Neural progenitor cell (in vitro differentiated cells): ENCODE measurements at regions not wholly inside any gene's neighbourhood (a gene's known extent, or its start where the extent isn't known, plus 50 kb on each side); places are given as distances from the start of the nearest gene placed in this dataset.
A peak's percentile ranks its signal among the peaks of the same experiment; 100 is the strongest.

ENCODE experiments used
- DNase-seq: peaks from one replicate; pipeline ENCODE4 v3.0.0-alpha.2; 2016; ENCODE audit warnings: low spot score
- H2AFZ ChIP-seq: fragments of 200-600 bp; sonication (generic); replicated peaks from 2 replicates; pipeline ENCODE4 v1.6.1; 2016; ENCODE audit warnings: antibody characterized with exemption
- H3F3A ChIP-seq: fragments of 200-600 bp; sonication (generic); 2 replicates; pipeline ENCODE4 v1.6.1; 2016; ENCODE audit warnings: antibody characterized with exemption, low read depth
- H3K27ac ChIP-seq: fragments of 200-600 bp; sonication (generic); 2 replicates; pipeline ENCODE4 v1.5.1; 2016; ENCODE audit warnings: mild to moderate bottlenecking
- H3K27me3 ChIP-seq: fragments of 200-600 bp; sonication (generic); 2 replicates; pipeline ENCODE4 v1.6.1; 2016; ENCODE audit warnings: mild to moderate bottlenecking, moderate library complexity
- H3K36me3 ChIP-seq: fragments of 200-600 bp; sonication (generic); 2 replicates; pipeline ENCODE4 v1.5.1; 2016
- H3K4me1 ChIP-seq: fragments of 200-600 bp; sonication (generic); 2 replicates; pipeline ENCODE4 v1.6.1; 2016; ENCODE audit warnings: mixed run types
- H3K4me2 ChIP-seq: fragments of 200-600 bp; sonication (generic); 2 replicates; pipeline ENCODE4 v1.6.1; 2016
- H3K4me3 ChIP-seq: fragments of 200-600 bp; sonication (generic); 2 replicates; pipeline ENCODE4 v1.5.1; 2016
- H3K79me2 ChIP-seq: fragments of 200-600 bp; sonication (generic); 2 replicates; pipeline ENCODE4 v1.6.1; 2016; ENCODE audit warnings: low read depth
- H3K9ac ChIP-seq: fragments of 200-600 bp; sonication (generic); 2 replicates; pipeline ENCODE4 v1.6.1; 2016
- H3K9me3 ChIP-seq: fragments of 200-600 bp; sonication (generic); 2 replicates; pipeline ENCODE4 v1.5.1; 2016; ENCODE audit warnings: low read depth
- H4K20me1 ChIP-seq: fragments of 200-600 bp; sonication (generic); 2 replicates; pipeline ENCODE4 v1.6.1; 2016; ENCODE audit warnings: low read depth
- H3K27ac Mint-ChIP-seq: 3 replicates; pipeline ENCODE4 v1.8.0; 2021; ENCODE audit warnings: mixed read lengths
- H3K27me3 Mint-ChIP-seq: 2 replicates; pipeline ENCODE4 v1.8.0; 2022; ENCODE audit warnings: low read depth, mild to moderate bottlenecking, inconsistent platforms, moderate library complexity, mixed read lengths; ENCODE audit not compliant: insufficient read depth
- H3K36me3 Mint-ChIP-seq: 3 replicates; pipeline ENCODE4 v1.8.0; 2021; ENCODE audit warnings: mixed read lengths
- H3K4me1 Mint-ChIP-seq: 3 replicates; pipeline ENCODE4 v1.8.0; 2021; ENCODE audit warnings: mixed read lengths
- H3K4me3 Mint-ChIP-seq: 3 replicates; pipeline ENCODE4 v1.8.0; 2021; ENCODE audit warnings: mild to moderate bottlenecking, moderate library complexity, mixed read lengths
- H3K9me3 Mint-ChIP-seq: 3 replicates; pipeline ENCODE4 v1.8.0; 2020; ENCODE audit warnings: mixed read lengths
- EZH2 ChIP-seq: fragments of 200-600 bp; sonication (generic); IDR thresholded peaks from 2 replicates; pipeline ENCODE4 v1.6.1; 2017; ENCODE audit warnings: antibody characterized with exemption, mild to moderate bottlenecking, moderate library complexity
- EZH2phosphoT487 ChIP-seq: fragments of 200-600 bp; sonication (generic); IDR thresholded peaks from 2 replicates; pipeline ENCODE4 v1.6.1; 2017; ENCODE audit warnings: antibody characterized with exemption
- TF ChIP-seq, protein P1 (sequence below): fragments of 200-600 bp; sonication (generic); IDR thresholded peaks from 2 replicates; pipeline ENCODE4 v1.5.1; 2017; ENCODE audit warnings: antibody characterized with exemption, mild to moderate bottlenecking

DNA sequence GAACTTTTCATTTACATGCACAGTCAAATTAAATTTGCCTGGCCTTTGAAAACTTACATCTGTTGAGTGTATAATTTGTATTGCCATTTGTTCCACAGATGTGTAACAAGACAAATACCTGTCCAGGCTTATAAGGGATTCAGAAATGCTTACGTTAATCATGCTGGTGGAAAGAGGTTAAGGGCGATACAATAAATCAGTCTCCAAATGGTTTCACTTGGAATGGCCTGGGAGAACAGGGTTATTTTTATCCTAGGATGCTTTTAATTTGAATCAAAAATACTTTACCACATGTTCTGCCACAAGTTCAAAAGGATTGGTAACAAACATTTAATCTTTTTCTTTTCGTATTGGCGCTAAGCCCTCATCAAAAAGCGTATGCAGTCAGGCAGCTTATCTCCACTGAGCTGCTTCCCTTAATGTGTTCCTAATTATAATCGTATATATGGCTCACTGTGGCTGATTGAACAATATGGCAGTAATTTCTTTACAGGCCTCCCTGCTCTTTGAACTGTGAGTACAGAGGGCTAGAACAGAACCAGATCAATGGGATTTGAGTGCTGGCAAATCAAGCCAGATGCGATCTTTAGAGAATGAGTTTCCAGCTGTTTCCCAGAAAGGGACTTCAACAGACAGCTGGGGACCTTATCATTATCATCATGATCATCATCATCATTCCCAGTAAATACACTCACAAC lies 425.7 kb downstream of the SPRY2 start:
- Mint-ChIP-seq H3K4me3 (peak overlapping the region; percentile 1), H3K27ac (peak overlapping the region; percentile 48), H3K36me3 (peaks cover 1% of the 10 kb centered on the region), H3K27me3 (no peaks in the 10 kb centered on the region), H3K9me3 (peaks cover 2% of the 10 kb centered on the region), H3K4me1 (peaks cover 76% of the 10 kb centered on the region)
- Histone ChIP-seq H3K27me3 (no peaks in the 10 kb centered on the region), H2AFZ (no peak overlapping the region), H3K36me3 (no peaks in the 10 kb centered on the region), H3K4me3 (no peak overlapping the region), H3F3A (no peaks in the 10 kb centered on the region), H3K4me1 (peaks cover 9% of the 10 kb centered on the region), H3K4me2 (no peak overlapping the region), H4K20me1 (no peaks in the 10 kb centered on the region), H3K79me2 (no peaks in the 10 kb centered on the region), H3K9ac (no peak overlapping the region), H3K27ac (no peak overlapping the region), H3K9me3 (no peaks in the 10 kb centered on the region)
- TF ChIP-seq EZH2: no peak
- no peak for DNase-seq

DNA sequence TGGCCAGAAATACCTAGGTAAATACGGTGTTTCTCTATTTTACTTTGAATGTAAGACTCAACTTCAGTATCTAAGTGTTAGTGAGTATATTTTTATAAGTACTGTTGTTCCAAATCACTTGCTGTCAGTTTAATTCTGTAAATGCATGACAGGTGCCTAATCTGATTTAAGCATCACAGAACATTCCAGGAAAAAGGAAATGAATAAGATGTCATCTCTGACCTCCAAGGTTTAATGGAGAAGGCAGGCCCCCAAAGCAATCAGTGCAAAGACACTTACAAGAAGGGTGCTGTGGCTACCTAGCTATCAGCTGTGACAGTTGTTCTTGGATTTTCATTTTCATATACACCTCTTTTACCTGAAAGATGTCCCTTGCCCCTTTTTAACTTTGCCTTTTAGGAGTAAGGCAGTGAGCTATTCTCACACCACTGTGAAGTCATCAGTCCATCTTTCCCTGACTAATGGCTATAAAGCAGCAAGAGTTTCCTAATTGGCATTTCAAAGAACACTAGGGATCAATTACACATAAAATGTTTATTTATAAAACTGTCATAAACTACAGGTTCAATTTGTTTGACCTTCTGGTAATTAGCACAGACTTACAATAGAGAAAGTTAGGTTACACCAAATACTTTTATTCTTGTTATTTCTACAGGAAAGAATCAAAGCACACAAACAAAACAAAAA lies 427.6 kb downstream of the SPRY2 start:
- H3K27me3 ChIP-seq: no peaks in the 10 kb centered on the region
- H4K20me1 ChIP-seq: no peaks in the 10 kb centered on the region
- TF ChIP-seq, protein P1, sequence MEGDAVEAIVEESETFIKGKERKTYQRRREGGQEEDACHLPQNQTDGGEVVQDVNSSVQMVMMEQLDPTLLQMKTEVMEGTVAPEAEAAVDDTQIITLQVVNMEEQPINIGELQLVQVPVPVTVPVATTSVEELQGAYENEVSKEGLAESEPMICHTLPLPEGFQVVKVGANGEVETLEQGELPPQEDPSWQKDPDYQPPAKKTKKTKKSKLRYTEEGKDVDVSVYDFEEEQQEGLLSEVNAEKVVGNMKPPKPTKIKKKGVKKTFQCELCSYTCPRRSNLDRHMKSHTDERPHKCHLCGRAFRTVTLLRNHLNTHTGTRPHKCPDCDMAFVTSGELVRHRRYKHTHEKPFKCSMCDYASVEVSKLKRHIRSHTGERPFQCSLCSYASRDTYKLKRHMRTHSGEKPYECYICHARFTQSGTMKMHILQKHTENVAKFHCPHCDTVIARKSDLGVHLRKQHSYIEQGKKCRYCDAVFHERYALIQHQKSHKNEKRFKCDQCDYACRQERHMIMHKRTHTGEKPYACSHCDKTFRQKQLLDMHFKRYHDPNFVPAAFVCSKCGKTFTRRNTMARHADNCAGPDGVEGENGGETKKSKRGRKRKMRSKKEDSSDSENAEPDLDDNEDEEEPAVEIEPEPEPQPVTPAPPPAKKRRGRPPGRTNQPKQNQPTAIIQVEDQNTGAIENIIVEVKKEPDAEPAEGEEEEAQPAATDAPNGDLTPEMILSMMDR: no peak
- TF ChIP-seq EZH2: no peak
- no peak for TF ChIP-seq EZH2phosphoT487
- no peak overlapping the region for H3K4me2 ChIP-seq
- no peaks in the 10 kb centered on the region for H3K36me3 ChIP-seq
- no peak overlapping the region for H3K4me3 ChIP-seq
- H3K27ac Mint-ChIP-seq: no peak overlapping the region
- DNase-seq: no peak
- H3K9me3 ChIP-seq: no peaks in the 10 kb centered on the region
- no peak overlapping the region for H2AFZ ChIP-seq
- no peak overlapping the region for H3K4me3 Mint-ChIP-seq
- no peaks in the 10 kb centered on the region for H3K27me3 Mint-ChIP-seq
- no peak overlapping the region for H3K9ac ChIP-seq
- no peaks in the 10 kb centered on the region for H3K79me2 ChIP-seq
- peaks cover 70% of the 10 kb centered on the region for H3K4me1 Mint-ChIP-seq
- H3K4me1 ChIP-seq: no peaks in the 10 kb centered on the region
- H3K27ac ChIP-seq: no peak overlapping the region
- H3K9me3 Mint-ChIP-seq: peaks cover 6% of the 10 kb centered on the region
- no peaks in the 10 kb centered on the region for H3F3A ChIP-seq
- peaks cover 1% of the 10 kb centered on the region for H3K36me3 Mint-ChIP-seq

DNA sequence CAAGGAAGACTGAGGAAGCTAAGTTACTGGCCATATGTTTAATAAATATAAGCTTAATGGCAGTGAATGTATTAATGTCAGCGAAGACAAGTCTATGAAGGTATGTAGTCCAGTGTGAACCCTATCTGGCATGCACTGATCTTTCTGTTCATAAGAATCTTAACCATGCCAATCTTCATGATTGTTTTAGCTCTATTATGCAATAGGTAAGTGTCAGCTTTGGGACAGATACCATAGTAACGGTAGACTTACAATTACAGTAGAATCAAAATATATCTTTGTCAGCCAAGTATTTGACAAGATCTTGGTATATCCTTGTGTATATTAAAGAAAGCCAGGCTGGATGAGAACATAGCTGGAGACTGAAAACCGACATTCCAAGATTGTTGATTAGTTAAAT lies 428.5 kb downstream of the SPRY2 start:
- Mint-ChIP-seq H3K4me3 (no peak overlapping the region), H3K4me1 (peaks cover 66% of the 10 kb centered on the region), H3K27me3 (no peaks in the 10 kb centered on the region), H3K27ac (peak overlapping the region; percentile 88), H3K36me3 (peaks cover 1% of the 10 kb centered on the region), H3K9me3 (peaks cover 13% of the 10 kb centered on the region)
- Histone ChIP-seq H3K36me3 (no peaks in the 10 kb centered on the region), H3K9ac (no peak overlapping the region), H3K4me1 (no peaks in the 10 kb centered on the region), H4K20me1 (no peaks in the 10 kb centered on the region), H3F3A (no peaks in the 10 kb centered on the region), H3K9me3 (no peaks in the 10 kb centered on the region), H2AFZ (no peak overlapping the region), H3K4me2 (no peak overlapping the region), H3K27me3 (no peaks in the 10 kb centered on the region), H3K79me2 (no peaks in the 10 kb centered on the region), H3K4me3 (no peak overlapping the region), H3K27ac (no peak overlapping the region)
- no peak for TF ChIP-seq EZH2phosphoT487
- TF ChIP-seq, protein P1: no peak
- TF ChIP-seq EZH2: no peak
- no peak for DNase-seq
